ENCODE measurements at regions not wholly inside any gene's neighbourhood (a gene's known extent, or its start where the extent isn't known, plus 50 kb on each side); places are given as distances from the start of the nearest gene placed in this dataset.

DNA sequence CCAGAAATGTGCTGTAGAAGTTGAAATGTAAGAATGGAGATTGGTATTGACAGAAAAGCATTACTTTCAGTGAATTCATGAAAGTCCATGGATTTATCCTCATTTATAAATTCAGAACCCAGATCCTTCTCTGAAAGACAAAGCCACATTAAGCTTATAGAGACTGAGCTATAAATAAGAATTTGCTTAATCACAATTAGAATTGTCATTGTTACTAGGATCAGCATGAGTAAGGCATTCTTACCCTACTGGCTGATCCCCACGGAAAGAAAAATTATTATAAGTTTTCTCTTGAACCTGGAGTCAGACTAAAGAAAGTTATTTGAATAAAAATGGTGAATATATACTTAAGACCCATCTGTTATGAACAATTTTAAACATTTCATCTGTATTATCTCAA is 199.2 kb upstream of the DTNA start:
- TF ChIP-seq POLR2A (IDR thresholded peaks at IDR 0.05; ENCODE audit: low read depth, low read length) (no peak), POLR2AphosphoS5 (IDR thresholded peaks at IDR 0.05; ENCODE audit: low read depth, low read length) (no peak), TAF1 (IDR thresholded peaks at IDR 0.05; ENCODE audit: borderline replicate concordance, low read depth, low read length) (no peak)

Data from GM12892 (cell line).